ENCODE measurements at regions not wholly inside any gene's neighbourhood (a gene's known extent, or its start where the extent isn't known, plus 50 kb on each side); places are given as distances from the start of the nearest gene placed in this dataset.
"Not testable (repeated sequence)": the region's sequence is repeated elsewhere in the genome, so short reads cannot be mapped to it uniquely, and the experiment has no call there.

DNA sequence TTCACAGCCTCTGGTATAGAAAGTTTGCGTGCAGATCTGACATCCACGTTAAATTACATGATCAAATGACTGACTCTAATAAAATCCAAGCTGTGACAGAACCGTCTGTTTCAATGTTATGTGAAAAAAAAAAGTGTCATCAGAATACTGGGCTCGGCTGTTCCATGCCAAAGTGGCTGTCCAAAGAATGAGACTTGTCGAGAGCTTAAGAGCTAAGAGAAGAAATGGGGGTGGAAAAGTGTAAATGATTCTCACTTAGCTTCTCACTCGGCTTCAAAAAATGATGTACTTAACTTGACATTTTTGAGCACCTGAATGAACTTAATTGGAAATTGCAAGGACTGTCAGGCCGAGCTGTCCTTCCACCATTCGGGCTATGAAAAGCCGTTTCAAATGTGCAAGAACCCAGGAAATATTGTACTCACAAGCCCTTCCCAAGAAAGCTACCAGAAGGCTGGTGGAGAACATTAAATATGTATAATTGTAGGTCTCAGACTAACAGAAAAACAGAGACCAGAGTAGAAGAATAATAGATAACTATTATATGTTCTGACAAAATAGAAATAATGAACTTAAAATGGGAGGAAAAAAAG, 78.0 kb downstream of the DIO3 start:
- DNase-seq (ENCODE audit: insufficient read length) (no peak), FAIRE-seq (no peak)
- TF ChIP-seq POLR2AphosphoS5 (IDR thresholded peaks at IDR 0.05; ENCODE audit: low read depth, low read length) (no peak), TAF1 (IDR thresholded peaks at IDR 0.05; ENCODE audit: borderline replicate concordance, low read depth, low read length) (no peak), POLR2A (IDR thresholded peaks at IDR 0.05; ENCODE audit: low read depth, low read length) (no peak)

- TF ChIP-seq TAF1 (IDR thresholded peaks at IDR 0.05; ENCODE audit: borderline replicate concordance, low read depth, low read length), result no peak
- TF ChIP-seq POLR2A (IDR thresholded peaks at IDR 0.05; ENCODE audit: low read depth, low read length), result no peak
- no peak for TF ChIP-seq POLR2AphosphoS5 (IDR thresholded peaks at IDR 0.05; ENCODE audit: low read depth, low read length)
- no peak for FAIRE-seq
Observed at GRCh38 chr14:101643651-101644050, 82.4 kb downstream of the DIO3 start.

GRCh38 chr14:101654051-101654450, 92.8 kb downstream of the DIO3 start:
- DNase-seq (ENCODE audit: insufficient read length), result no peak
- FAIRE-seq, result no peak

More at GRCh38 chr14:101643651-101644050, 82.4 kb downstream of the DIO3 start:
- no peak for DNase-seq (ENCODE audit: insufficient read length)

DNA sequence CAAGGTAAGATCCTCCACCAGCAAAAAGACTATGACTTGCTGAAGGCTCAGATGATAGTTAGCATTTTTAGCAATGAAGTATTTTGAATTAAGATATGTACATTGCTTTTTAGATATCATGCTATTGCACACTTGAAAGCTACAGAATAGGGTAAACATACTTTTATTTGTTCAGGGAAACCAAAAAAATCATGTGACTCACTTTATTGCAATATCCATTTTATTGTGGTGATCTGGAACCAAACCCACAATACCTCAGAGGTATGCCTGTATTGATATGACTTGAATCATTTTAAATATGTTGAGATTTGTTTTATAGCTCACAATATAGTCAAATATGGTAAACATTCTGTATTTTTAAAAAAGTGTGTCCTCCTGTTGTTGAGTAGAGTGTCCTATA, 96.1 kb downstream of the DIO3 start:
- FAIRE-seq (no peak), DNase-seq (ENCODE audit: insufficient read length) (no peak)
- no peak for TF ChIP-seq POLR2AphosphoS5 (IDR thresholded peaks at IDR 0.05; ENCODE audit: low read depth, low read length)
- TF ChIP-seq TAF1 (IDR thresholded peaks at IDR 0.05; ENCODE audit: borderline replicate concordance, low read depth, low read length), result no peak
- TF ChIP-seq POLR2A (IDR thresholded peaks at IDR 0.05; ENCODE audit: low read depth, low read length), result no peak

More at GRCh38 chr14:101654051-101654450, 92.8 kb downstream of the DIO3 start:
- no peak for TF ChIP-seq POLR2AphosphoS5 (IDR thresholded peaks at IDR 0.05; ENCODE audit: low read depth, low read length)
- no peak for TF ChIP-seq POLR2A (IDR thresholded peaks at IDR 0.05; ENCODE audit: low read depth, low read length)
- no peak for TF ChIP-seq TAF1 (IDR thresholded peaks at IDR 0.05; ENCODE audit: borderline replicate concordance, low read depth, low read length)

DNA sequence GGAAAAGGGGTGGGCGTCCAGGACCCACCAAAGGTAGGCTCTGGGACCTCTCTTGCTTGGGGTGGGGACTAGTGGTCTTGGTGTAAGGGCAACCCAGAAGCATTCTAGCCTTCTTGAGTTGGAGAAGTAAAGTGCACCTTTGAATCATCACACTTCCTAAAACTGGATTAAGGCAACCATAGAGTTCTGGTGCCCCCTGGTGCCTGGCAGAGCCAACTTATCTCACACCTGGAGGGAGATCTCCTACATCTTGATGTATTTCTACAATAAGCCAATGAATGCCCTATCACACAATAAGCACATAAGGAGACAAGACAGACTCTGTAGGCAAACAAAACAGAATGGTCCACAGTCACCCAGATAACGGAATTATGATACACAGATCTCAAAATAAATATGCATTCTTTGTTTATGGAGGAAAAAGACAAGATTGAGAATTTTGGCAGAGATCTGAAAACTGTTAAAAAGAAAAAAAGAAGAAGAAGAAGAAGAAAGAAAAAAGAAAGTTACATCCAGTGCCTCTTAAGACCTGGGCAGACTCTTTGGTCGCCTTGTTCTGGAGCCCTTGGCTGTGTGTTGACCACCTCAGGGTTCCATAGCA, 95.9 kb upstream of the PPP2R5C start:
- no peak for FAIRE-seq
- DNase-seq (ENCODE audit: insufficient read length), result no peak
- TF ChIP-seq POLR2A (IDR thresholded peaks at IDR 0.05; ENCODE audit: low read depth, low read length) (no peak), TAF1 (IDR thresholded peaks at IDR 0.05; ENCODE audit: borderline replicate concordance, low read depth, low read length) (no peak), POLR2AphosphoS5 (IDR thresholded peaks at IDR 0.05; ENCODE audit: low read depth, low read length) (no peak)

- TF ChIP-seq POLR2AphosphoS5 (IDR thresholded peaks at IDR 0.05; ENCODE audit: low read depth, low read length), result no peak
- no peak for TF ChIP-seq POLR2A (IDR thresholded peaks at IDR 0.05; ENCODE audit: low read depth, low read length)
- no peak for TF ChIP-seq TAF1 (IDR thresholded peaks at IDR 0.05; ENCODE audit: borderline replicate concordance, low read depth, low read length)
- DNase-seq (ENCODE audit: insufficient read length) (no peak), FAIRE-seq (no peak)
Observed at GRCh38 chr14:101666264-101666663, 95.2 kb upstream of the PPP2R5C start.

DNA sequence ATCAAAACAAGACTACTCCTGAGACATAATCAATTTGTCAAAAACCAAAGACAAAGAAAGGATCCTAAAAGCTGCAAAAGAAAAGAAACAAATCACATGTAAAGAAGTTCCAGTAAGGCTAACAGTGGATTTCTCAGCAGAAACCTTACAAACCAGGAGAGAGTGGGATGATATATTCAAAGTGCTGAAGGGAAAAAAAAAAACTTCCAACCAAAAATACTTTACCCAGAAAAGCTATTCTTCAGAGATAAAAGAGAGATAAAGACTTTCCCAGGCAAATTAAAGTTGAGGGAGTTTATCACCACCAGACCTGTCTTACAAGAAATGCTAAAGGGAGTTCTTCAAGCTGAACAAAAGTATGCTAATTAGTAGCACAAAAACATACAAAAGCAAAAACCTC, 91.9 kb upstream of the PPP2R5C start:
- DNase-seq (ENCODE audit: insufficient read length) (no peak), FAIRE-seq (no peak)
- TF ChIP-seq POLR2A (IDR thresholded peaks at IDR 0.05; ENCODE audit: low read depth, low read length) (no peak), TAF1 (IDR thresholded peaks at IDR 0.05; ENCODE audit: borderline replicate concordance, low read depth, low read length) (no peak), POLR2AphosphoS5 (IDR thresholded peaks at IDR 0.05; ENCODE audit: low read depth, low read length) (no peak)

- no peak for FAIRE-seq
- no peak for DNase-seq (ENCODE audit: insufficient read length)
- TF ChIP-seq POLR2A (IDR thresholded peaks at IDR 0.05; ENCODE audit: low read depth, low read length), result no peak
- no peak for TF ChIP-seq POLR2AphosphoS5 (IDR thresholded peaks at IDR 0.05; ENCODE audit: low read depth, low read length)
- no peak for TF ChIP-seq TAF1 (IDR thresholded peaks at IDR 0.05; ENCODE audit: borderline replicate concordance, low read depth, low read length)
Observed at GRCh38 chr14:101673873-101674272, 87.6 kb upstream of the PPP2R5C start.

DNA sequence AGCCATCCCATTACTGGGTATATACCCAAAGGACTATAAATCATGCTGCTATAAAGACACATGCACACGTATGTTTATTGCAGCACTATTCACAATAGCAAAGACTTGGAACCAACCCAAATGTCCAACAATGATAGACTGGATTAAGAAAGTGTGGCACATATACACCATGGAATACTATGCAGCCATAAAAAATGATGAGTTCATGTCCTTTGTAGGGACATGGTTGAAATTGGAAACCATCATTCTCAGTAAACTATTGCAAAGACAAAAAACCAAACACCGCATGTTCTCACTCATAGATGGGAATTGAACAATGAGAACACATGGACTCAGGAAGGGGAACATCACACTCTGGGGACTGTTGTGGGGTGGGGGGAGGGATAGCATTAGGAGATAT, 85.7 kb upstream of the PPP2R5C start:
- not testable (repeated sequence) for FAIRE-seq; DNase-seq (ENCODE audit: insufficient read length)

GRCh38 chr14:101677912-101678327, 83.6 kb upstream of the PPP2R5C start:
- FAIRE-seq, result not testable (repeated sequence)

GRCh38 chr14:101681795-101682194, 79.7 kb upstream of the PPP2R5C start:
- no peak for FAIRE-seq
- no peak for DNase-seq (ENCODE audit: insufficient read length)
- no peak for TF ChIP-seq POLR2AphosphoS5 (IDR thresholded peaks at IDR 0.05; ENCODE audit: low read depth, low read length)
- TF ChIP-seq POLR2A (IDR thresholded peaks at IDR 0.05; ENCODE audit: low read depth, low read length), result no peak
- TF ChIP-seq TAF1 (IDR thresholded peaks at IDR 0.05; ENCODE audit: borderline replicate concordance, low read depth, low read length), result no peak

More at GRCh38 chr14:101677912-101678327, 83.6 kb upstream of the PPP2R5C start:
- not testable (repeated sequence) for DNase-seq (ENCODE audit: insufficient read length)

DNA sequence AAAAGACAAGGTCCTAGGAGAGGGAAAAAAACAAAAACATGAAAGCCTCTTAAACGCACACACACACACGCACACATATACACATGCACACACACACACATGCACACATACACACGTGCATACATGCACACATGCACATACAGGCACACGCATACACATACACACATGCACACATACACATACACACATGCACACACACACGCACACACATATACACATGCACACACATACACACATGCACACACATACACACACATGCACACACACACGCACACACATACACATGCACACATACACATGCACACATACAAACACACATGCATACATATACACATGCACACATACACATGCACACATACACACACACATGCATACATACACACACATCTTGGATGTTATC, 78.1 kb upstream of the PPP2R5C start:
- DNase-seq (ENCODE audit: insufficient read length), result no peak
- TF ChIP-seq TAF1 (IDR thresholded peaks at IDR 0.05; ENCODE audit: borderline replicate concordance, low read depth, low read length) (no peak), POLR2AphosphoS5 (IDR thresholded peaks at IDR 0.05; ENCODE audit: low read depth, low read length) (no peak), POLR2A (IDR thresholded peaks at IDR 0.05; ENCODE audit: low read depth, low read length) (no peak)
- FAIRE-seq, result no peak
